ENCODE measurements at regions not wholly inside any gene's neighbourhood (a gene's known extent, or its start where the extent isn't known, plus 50 kb on each side); places are given as distances from the start of the nearest gene placed in this dataset.

DNA sequence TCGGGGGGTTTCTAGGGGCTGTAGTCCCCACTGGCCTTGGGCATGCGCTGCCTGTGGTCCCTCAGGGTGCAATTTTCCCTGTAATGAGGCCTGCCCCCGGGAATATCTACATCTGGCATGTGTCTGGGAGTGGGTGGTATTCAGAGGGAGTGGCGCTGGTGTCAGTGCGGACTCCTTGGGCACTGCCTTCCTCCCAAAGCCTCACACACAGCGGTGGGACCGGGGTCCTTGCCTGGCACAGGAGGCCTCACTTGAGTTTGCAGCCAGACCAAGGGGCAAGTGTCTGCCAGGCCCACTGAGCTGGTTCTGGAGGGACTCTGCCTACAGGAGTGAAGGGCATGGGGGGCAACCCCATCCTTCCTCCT lies 53.5 kb upstream of the PCSK6 start:
- no peaks in the 10 kb centered on the region for H3K9me2 ChIP-seq (ENCODE audit: insufficient read depth)
- peaks cover 14% of the 10 kb centered on the region for H3K27me3 Mint-ChIP-seq (ENCODE audit: insufficient read depth, low read depth, poor library complexity)

More for the DNA sequence above, 53.5 kb upstream of the PCSK6 start:
- no peak overlapping the region for H3K4me3 ChIP-seq
- H4K20me1 ChIP-seq (replicated peaks; ENCODE audit: insufficient read depth): 0 out of 2 replicates have a peak, but pooled peaks cover 2% of the 10 kb centered on the region
- H3K36me3 ChIP-seq (ENCODE audit: insufficient read depth): no peaks in the 10 kb centered on the region
- H3K27ac Mint-ChIP-seq: no peak overlapping the region
- no peak overlapping the region for H3K4me3 Mint-ChIP-seq
- ATAC-seq (no peak), DNase-seq (ENCODE audit: low spot score) (no peak)
- no peaks in the 10 kb centered on the region for H3K4me1 Mint-ChIP-seq
- no peaks in the 10 kb centered on the region for H3F3A ChIP-seq (replicated peaks; ENCODE audit: low read depth)
- no peak overlapping the region for H2AFZ ChIP-seq
- peaks cover 11% of the 10 kb centered on the region; the same call in 2 of the 3 replicates for H3K9me3 Mint-ChIP-seq
- H3K27me3 ChIP-seq (ENCODE audit: insufficient read depth): no peaks in the 10 kb centered on the region
- TF ChIP-seq, protein P1, sequence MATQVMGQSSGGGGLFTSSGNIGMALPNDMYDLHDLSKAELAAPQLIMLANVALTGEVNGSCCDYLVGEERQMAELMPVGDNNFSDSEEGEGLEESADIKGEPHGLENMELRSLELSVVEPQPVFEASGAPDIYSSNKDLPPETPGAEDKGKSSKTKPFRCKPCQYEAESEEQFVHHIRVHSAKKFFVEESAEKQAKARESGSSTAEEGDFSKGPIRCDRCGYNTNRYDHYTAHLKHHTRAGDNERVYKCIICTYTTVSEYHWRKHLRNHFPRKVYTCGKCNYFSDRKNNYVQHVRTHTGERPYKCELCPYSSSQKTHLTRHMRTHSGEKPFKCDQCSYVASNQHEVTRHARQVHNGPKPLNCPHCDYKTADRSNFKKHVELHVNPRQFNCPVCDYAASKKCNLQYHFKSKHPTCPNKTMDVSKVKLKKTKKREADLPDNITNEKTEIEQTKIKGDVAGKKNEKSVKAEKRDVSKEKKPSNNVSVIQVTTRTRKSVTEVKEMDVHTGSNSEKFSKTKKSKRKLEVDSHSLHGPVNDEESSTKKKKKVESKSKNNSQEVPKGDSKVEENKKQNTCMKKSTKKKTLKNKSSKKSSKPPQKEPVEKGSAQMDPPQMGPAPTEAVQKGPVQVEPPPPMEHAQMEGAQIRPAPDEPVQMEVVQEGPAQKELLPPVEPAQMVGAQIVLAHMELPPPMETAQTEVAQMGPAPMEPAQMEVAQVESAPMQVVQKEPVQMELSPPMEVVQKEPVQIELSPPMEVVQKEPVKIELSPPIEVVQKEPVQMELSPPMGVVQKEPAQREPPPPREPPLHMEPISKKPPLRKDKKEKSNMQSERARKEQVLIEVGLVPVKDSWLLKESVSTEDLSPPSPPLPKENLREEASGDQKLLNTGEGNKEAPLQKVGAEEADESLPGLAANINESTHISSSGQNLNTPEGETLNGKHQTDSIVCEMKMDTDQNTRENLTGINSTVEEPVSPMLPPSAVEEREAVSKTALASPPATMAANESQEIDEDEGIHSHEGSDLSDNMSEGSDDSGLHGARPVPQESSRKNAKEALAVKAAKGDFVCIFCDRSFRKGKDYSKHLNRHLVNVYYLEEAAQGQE (IDR thresholded peaks at IDR 0.05; ENCODE audit: unreplicated experiment): no peak
- TF ChIP-seq, protein P2, sequence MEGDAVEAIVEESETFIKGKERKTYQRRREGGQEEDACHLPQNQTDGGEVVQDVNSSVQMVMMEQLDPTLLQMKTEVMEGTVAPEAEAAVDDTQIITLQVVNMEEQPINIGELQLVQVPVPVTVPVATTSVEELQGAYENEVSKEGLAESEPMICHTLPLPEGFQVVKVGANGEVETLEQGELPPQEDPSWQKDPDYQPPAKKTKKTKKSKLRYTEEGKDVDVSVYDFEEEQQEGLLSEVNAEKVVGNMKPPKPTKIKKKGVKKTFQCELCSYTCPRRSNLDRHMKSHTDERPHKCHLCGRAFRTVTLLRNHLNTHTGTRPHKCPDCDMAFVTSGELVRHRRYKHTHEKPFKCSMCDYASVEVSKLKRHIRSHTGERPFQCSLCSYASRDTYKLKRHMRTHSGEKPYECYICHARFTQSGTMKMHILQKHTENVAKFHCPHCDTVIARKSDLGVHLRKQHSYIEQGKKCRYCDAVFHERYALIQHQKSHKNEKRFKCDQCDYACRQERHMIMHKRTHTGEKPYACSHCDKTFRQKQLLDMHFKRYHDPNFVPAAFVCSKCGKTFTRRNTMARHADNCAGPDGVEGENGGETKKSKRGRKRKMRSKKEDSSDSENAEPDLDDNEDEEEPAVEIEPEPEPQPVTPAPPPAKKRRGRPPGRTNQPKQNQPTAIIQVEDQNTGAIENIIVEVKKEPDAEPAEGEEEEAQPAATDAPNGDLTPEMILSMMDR (conservative IDR thresholded peaks at IDR 0.05; ENCODE audit: low read depth in 2 of 2): no peak
- TF ChIP-seq STAT1 (IDR thresholded peaks at IDR 0.05; ENCODE audit: unreplicated experiment) (no peak), JUNB (IDR thresholded peaks at IDR 0.05; ENCODE audit: unreplicated experiment) (no peak), ZNF331 (CRISPR knock-in tag; IDR thresholded peaks at IDR 0.05; ENCODE audit: low read depth) (no peak), NANOG (IDR thresholded peaks at IDR 0.05; ENCODE audit: borderline replicate concordance) (no peak), ZNF114 (CRISPR knock-in tag; IDR thresholded peaks at IDR 0.05) (no peak)
- TF ChIP-seq, protein P3, sequence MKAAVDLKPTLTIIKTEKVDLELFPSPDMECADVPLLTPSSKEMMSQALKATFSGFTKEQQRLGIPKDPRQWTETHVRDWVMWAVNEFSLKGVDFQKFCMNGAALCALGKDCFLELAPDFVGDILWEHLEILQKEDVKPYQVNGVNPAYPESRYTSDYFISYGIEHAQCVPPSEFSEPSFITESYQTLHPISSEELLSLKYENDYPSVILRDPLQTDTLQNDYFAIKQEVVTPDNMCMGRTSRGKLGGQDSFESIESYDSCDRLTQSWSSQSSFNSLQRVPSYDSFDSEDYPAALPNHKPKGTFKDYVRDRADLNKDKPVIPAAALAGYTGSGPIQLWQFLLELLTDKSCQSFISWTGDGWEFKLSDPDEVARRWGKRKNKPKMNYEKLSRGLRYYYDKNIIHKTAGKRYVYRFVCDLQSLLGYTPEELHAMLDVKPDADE (IDR thresholded peaks at IDR 0.05): no peak
- H3K4me2 ChIP-seq: no peak overlapping the region
- H3K4me1 ChIP-seq (ENCODE audit: insufficient read depth): no peaks in the 10 kb centered on the region
- H3K79me2 ChIP-seq (replicated peaks; ENCODE audit: insufficient read depth): no peaks in the 10 kb centered on the region
- peaks cover 4% of the 10 kb centered on the region; the same call in 1 of the 3 replicates for H3K36me3 Mint-ChIP-seq (ENCODE audit: low read depth)
- H3K27ac ChIP-seq (ENCODE audit: low read depth): no peak overlapping the region

Data from GM23338 (cell line).